Fibroblast of the aortic adventitia (primary cell): ENCODE measurements at regions not wholly inside any gene's neighbourhood (a gene's known extent, or its start where the extent isn't known, plus 50 kb on each side); places are given as distances from the start of the nearest gene placed in this dataset.

ENCODE experiments used
- DNase-seq: peaks from one replicate; pipeline ENCODE4 v3.0.0-alpha.2; 2010; ENCODE audit warnings: low read depth
- H3K4me3 ChIP-seq: 2 replicates; pipeline ENCODE4 v1.5.1; 2011; ENCODE audit warnings: low read depth, mild to moderate bottlenecking, control low read depth, low read length, moderate library complexity
- CTCF ChIP-seq: IDR thresholded peaks from 2 replicates; pipeline ENCODE4 v1.5.1; 2011; ENCODE audit warnings: mild to moderate bottlenecking, low read length, control low read depth, inconsistent platforms; ENCODE audit not compliant: insufficient read depth

- no peak overlapping the region for H3K4me3 ChIP-seq
- no peak for TF ChIP-seq CTCF
- no peak for DNase-seq
These were observed 64.9 kb downstream of the CD2 start for GRCh38 chr1:116819081-116819480.

- H3K4me3 ChIP-seq: no peak overlapping the region
- DNase-seq: peak; percentile 97
- no peak for TF ChIP-seq CTCF
These were observed 66.1 kb downstream of the CD2 start for GRCh38 chr1:116820369-116820768.

GRCh38 chr1:116821763-116822162, 67.5 kb downstream of the CD2 start:
- DNase-seq: no peak
- H3K4me3 ChIP-seq: no peak overlapping the region
- no peak for TF ChIP-seq CTCF

GRCh38 chr1:116824631-116825206, 70.5 kb downstream of the CD2 start:
- no peak for TF ChIP-seq CTCF
- H3K4me3 ChIP-seq: no peak overlapping the region
- no peak for DNase-seq

GRCh38 chr1:116825207-116825719, 71.0 kb downstream of the CD2 start:
- no peak for TF ChIP-seq CTCF
- no peak for DNase-seq

GRCh38 chr1:116825720-116826438, 71.6 kb downstream of the CD2 start:
- no peak for DNase-seq
- no peak for TF ChIP-seq CTCF
- no peak overlapping the region for H3K4me3 ChIP-seq

More at GRCh38 chr1:116825207-116825719, 71.0 kb downstream of the CD2 start:
- H3K4me3 ChIP-seq: no peak overlapping the region
